ENCODE measurements at regions not wholly inside any gene's neighbourhood (a gene's known extent, or its start where the extent isn't known, plus 50 kb on each side); places are given as distances from the start of the nearest gene placed in this dataset.

DNA sequence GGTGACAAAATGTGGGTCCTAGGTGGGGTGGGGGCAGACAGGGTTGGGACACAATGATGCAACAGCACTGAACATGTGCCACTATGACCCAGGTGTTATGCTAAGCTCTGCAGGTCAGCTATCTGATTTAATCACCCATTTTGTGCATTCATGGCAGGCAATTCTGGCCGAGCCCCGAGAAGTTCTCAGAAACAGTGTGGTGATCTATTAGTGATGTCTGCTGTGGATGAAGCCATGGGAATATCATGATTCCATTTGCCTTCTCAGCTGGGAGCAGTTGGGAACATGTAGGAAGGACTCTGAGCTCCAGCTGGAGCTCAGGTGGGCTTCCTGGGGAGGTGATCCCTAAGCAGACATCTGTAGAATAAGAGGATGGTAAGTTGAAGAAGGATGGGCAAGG lies 194.0 kb upstream of the POU3F1 start:
- no peak overlapping the region for H3K27ac Mint-ChIP-seq
- Histone ChIP-seq H3K27ac (ENCODE audit: insufficient read length, low read depth, low read length) (no peak overlapping the region), H3K79me2 (ENCODE audit: insufficient read depth, low read length) (no peaks in the 10 kb centered on the region), H3K23me2 (ENCODE audit: insufficient read length, low read depth, low read length, poor library complexity, severe bottlenecking) (no peaks in the 10 kb centered on the region), H3T11ph (ENCODE audit: low read length) (no peak overlapping the region), H3K9ac (ENCODE audit: extremely low read depth, insufficient read length, low read length) (no peak overlapping the region), H3K14ac (ENCODE audit: insufficient read depth, low read length) (no peak overlapping the region), H4K91ac (ENCODE audit: insufficient read length, low read depth, low read length) (no peak overlapping the region), H3K23ac (ENCODE audit: insufficient read length, low read depth, low read length) (no peak overlapping the region), H4K20me1 (ENCODE audit: control insufficient read depth, insufficient read depth, insufficient read length) (no peaks in the 10 kb centered on the region), H3K18ac (ENCODE audit: insufficient read length, low read depth, low read length) (no peak overlapping the region), H2BK5ac (ENCODE audit: insufficient read length, low read length) (no peak overlapping the region), H2BK20ac (ENCODE audit: low read depth, low read length, poor library complexity, severe bottlenecking) (no peak overlapping the region), H3K4me1 (ENCODE audit: insufficient read depth, low read length) (peaks cover 15% of the 10 kb centered on the region; the same call in 1 of the 2 replicates), H2AK5ac (ENCODE audit: insufficient read length, low read length) (no peak overlapping the region), H2BK120ac (ENCODE audit: low read depth, low read length, poor library complexity, severe bottlenecking) (no peak overlapping the region), H3K4ac (ENCODE audit: low read depth, low read length) (no peak overlapping the region), H2BK15ac (ENCODE audit: low read depth, low read length) (no peak overlapping the region), H4K8ac (replicated peaks; ENCODE audit: insufficient read length, low read depth, low read length) (no peak overlapping the region), H4K5ac (ENCODE audit: insufficient read length, low read depth, low read length) (no peak overlapping the region), H2AFZ (ENCODE audit: low read length) (no peak overlapping the region), H3K56ac (ENCODE audit: insufficient read length, low read depth, low read length) (no peak overlapping the region), H3K79me1 (ENCODE audit: insufficient read depth, low read depth, low read length, poor library complexity, severe bottlenecking) (no peaks in the 10 kb centered on the region), H3K9me3 (ENCODE audit: control insufficient read depth, low read depth, low read length) (no peaks in the 10 kb centered on the region), H3K4me2 (ENCODE audit: insufficient read depth, insufficient read length, low read length) (no peak overlapping the region), H2BK12ac (ENCODE audit: insufficient read length, low read depth, low read length) (no peak overlapping the region), H3K27me3 (ENCODE audit: insufficient read depth, low read length) (0 out of 2 replicates have a peak, but pooled peaks cover 3% of the 10 kb centered on the region)
- no peak for DNase-seq
- no CpG with 5 or more reads among the region's 2 CpGs for WGBS (ENCODE audit: extremely low coverage, insufficient read length, low lambda C conversion rate)
- no peaks in the 10 kb centered on the region; a peak in 1 of 5 replicates for H3K9me3 Mint-ChIP-seq
- TF ChIP-seq, protein P1, sequence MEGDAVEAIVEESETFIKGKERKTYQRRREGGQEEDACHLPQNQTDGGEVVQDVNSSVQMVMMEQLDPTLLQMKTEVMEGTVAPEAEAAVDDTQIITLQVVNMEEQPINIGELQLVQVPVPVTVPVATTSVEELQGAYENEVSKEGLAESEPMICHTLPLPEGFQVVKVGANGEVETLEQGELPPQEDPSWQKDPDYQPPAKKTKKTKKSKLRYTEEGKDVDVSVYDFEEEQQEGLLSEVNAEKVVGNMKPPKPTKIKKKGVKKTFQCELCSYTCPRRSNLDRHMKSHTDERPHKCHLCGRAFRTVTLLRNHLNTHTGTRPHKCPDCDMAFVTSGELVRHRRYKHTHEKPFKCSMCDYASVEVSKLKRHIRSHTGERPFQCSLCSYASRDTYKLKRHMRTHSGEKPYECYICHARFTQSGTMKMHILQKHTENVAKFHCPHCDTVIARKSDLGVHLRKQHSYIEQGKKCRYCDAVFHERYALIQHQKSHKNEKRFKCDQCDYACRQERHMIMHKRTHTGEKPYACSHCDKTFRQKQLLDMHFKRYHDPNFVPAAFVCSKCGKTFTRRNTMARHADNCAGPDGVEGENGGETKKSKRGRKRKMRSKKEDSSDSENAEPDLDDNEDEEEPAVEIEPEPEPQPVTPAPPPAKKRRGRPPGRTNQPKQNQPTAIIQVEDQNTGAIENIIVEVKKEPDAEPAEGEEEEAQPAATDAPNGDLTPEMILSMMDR (conservative IDR thresholded peaks at IDR 0.05), result no peak
- H3K36me3 Mint-ChIP-seq (ENCODE audit: insufficient read depth in 1 of 3, low read depth in 3 of 3), result no peaks in the 10 kb centered on the region
- H3K27me3 Mint-ChIP-seq (ENCODE audit: low read depth), result peaks cover 12% of the 10 kb centered on the region
- H3K4me3 Mint-ChIP-seq, result no peak overlapping the region
- H3K4me1 Mint-ChIP-seq, result peaks cover 31 to 33% of the 10 kb centered on the region in 2 experiments

Measured in H9 (cell line).